G401.6 (cell line): ENCODE measurements at regions not wholly inside any gene's neighbourhood (a gene's known extent, or its start where the extent isn't known, plus 50 kb on each side); places are given as distances from the start of the nearest gene placed in this dataset.

Source experiments
- FAIRE-seq: peaks from 2 replicates; lab custom pipeline; 2012; peaks lifted over from hg19 to GRCh38; lab: Jason Lieb, UNC

DNA sequence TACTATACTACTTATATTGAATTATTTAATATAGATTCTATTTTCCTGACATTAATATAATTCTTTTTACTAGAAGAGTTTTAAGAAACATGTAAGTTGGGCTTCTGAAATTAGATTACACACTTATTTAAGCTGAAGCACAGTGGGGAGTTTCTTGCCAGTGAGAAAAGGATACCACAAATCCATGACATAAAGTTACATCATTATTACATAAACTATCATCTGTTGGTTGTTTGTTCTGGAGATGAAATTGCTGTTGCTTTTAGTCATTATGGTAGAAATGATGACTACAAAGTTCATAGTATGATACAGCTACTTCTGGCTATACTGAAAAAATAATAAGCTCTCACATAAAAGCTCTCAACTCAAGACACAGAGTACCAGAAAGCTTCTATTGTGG lies 880.4 kb downstream of the PCDH18 start:
- no peak for FAIRE-seq

DNA sequence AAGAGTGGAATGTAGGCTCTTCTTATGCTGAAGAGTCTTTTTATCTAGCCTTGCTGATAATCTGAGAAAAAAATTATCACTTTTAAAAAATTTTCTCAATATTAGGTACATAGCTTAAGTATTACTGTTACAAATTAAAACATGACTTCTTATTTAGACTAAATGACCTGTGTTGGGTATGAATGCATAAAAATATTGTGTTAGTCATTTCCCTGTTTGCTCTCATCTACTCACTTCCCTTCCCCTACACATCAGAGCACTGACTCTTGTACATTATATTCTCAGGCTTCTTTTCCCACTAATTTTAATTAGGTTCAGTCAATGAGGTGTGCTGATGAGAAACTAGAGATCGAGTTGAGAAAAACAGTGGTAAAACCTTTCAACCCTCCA lies 881.0 kb downstream of the PCDH18 start:
- no peak for FAIRE-seq

- FAIRE-seq, result no peak
Observed at GRCh38 chr4:136650541-136651277, 881.6 kb downstream of the PCDH18 start.

- FAIRE-seq, result no peak
Observed at GRCh38 chr4:136644279-136644678, 888.0 kb downstream of the PCDH18 start.

DNA sequence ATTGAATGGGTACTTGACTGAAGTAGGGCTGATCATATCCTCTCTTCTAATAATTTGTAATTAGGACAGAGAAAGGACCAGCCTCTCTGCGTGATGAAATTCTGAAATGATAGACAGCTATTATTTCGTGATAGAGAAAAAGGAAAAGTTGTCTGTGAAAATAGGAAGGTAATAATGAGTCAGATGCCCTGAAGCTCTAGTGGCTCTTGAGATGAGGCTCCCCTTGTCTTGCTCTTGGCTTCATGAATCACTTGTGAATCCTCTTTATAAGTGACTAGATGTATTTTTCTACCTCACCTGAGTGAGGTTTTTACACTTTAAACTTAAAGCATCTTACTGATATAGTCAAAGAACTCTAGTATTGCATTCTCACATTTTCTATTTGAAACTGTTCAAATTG lies 888.9 kb downstream of the PCDH18 start:
- no peak for FAIRE-seq

DNA sequence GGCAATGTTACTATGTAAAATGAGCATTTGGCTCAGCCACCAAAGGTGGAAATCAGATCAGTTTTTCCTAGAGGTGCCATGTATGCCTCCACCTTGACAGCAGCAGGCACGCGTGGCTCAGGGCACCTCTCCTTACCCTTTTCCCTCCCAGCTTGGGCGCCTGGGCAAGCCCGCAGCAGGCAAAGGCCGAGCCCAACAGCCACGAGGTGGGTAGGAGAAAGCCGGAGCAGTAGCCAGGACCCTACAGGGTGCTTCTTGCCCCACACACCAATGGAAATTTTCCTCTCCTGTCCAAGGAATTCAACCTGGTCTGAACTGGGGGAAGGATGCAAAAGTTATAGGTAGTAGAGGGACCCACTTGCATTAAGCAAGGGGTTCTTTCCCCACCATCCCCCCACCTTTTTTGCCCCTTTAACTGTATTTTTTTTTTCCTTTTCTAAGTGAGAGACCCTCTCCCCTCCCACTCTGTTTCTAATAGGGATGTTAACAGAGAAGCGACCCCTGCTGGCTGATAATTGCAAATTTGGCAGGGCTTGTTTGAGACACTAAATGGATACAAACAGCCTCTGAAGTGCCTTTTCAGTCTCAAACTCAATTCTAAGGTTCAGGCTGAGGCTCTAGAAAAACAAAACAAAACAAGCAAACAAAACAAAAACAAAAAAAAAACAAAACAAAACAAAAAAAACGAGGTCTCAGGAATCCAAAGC lies 895.1 kb downstream of the PCDH18 start:
- no peak for FAIRE-seq

DNA sequence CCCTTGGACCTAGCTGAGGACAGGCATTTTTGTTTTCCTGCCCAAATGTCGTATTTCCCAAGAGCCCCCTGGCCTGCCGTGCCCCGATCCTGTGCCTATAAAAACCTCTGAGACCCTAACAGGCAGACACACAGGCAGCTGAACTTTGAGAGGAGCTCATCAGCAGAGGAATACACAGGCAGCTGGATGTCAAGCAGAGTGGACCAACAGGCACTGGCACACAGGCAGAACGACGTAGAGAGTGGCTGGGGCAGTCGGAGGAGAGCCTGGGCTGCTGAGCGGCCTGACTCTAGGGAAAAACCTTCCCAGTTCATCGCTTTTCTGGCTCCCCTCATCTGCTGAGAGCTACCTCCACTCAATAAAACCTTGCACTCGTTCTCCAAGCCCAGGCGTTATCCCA lies 896.1 kb downstream of the PCDH18 start:
- no peak for FAIRE-seq

GRCh38 chr4:136634121-136634520 lies 898.2 kb downstream of the PCDH18 start:
- no peak for FAIRE-seq

DNA sequence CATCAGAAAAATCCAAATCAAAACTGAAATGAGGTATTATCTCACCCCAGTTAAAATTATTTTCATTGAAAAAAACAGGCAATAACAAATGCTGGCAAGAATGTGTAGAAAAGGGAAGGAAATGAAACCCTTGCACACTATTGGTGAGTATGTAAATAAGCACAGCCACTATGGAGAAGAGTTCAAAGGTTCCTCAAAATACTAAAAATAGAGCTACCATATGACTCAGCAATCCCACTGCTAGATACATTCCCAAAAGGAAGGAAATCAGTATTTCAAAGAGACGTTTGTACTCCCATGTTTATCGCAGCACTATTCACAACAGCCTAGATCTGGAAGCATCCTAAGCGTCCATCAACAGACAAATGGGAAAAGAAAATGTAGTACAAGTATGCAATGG lies 932.4 kb downstream of the PCDH18 start:
- no peak for FAIRE-seq

- FAIRE-seq, result no peak
Observed at GRCh38 chr4:136590440-136590839, 941.9 kb downstream of the PCDH18 start.

DNA sequence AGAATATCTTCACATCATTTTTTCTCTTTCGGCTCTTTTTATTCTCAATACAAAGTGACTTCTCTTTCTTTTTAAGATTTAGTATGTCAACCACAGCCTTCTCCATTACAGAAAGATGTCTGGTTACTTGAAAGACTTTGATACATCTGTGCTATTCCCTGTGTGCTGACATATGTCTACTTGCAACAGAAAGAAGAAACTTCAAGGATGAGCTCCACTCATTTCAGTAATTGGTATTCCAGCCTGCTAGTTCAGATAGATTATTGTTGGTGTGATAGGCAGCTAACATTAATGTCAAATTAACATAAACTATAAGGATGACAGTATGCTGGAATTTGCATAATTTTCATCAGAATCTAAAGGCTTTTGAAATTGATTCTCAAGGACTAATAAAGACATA lies 948.7 kb downstream of the PCDH18 start:
- no peak for FAIRE-seq

- FAIRE-seq, result no peak
Observed at GRCh38 chr4:136581119-136581518, 951.2 kb downstream of the PCDH18 start.

GRCh38 chr4:136575146-136575545 lies 957.1 kb downstream of the PCDH18 start:
- FAIRE-seq, result no peak

- FAIRE-seq, result no peak
Observed at GRCh38 chr4:136573460-136573859, 958.8 kb downstream of the PCDH18 start.

- no peak for FAIRE-seq
Observed at GRCh38 chr4:136571315-136571714, 961.0 kb downstream of the PCDH18 start.

DNA sequence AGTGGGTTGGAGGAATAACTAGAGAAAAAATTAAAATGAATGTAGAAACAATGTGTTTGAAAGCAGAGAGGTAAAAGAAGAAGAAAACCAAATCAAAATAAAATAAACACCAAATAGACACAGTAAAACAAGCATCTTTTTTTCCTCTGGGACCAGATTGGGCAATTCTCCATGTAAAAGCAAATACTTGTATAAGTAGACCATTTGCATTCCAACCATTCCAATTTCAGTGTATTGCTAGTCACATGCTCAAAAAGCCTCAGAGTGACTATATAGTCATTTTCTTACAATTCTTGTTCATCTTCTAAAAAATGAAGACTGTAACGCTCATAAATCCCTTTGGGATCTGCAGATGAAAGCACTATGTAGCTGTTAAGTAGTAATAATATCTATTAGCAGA lies 969.5 kb downstream of the PCDH18 start:
- FAIRE-seq, result no peak

GRCh38 chr4:136558940-136559494 lies 973.3 kb downstream of the PCDH18 start:
- FAIRE-seq, result no peak

GRCh38 chr4:136557396-136557795 lies 974.9 kb downstream of the PCDH18 start:
- FAIRE-seq, result no peak

DNA sequence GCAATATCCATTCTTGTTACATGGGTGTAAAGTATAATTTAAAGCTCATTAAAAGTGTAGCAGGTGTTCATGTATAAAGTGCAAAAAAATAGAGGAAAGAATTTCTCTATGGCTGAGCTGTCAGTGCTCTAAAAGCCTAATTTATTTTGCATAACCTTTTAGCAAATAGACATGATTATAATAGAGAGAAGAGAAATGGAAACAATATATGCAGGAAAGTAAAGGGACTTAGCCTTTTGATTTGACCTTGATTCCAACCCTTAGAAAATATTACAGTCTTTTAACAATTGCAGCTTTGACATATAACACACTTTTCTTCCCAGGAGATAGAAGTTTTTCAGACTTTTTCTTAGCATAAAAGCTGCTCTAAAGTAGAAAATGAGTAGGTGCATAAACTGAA lies 978.3 kb downstream of the PCDH18 start:
- no peak for FAIRE-seq

DNA sequence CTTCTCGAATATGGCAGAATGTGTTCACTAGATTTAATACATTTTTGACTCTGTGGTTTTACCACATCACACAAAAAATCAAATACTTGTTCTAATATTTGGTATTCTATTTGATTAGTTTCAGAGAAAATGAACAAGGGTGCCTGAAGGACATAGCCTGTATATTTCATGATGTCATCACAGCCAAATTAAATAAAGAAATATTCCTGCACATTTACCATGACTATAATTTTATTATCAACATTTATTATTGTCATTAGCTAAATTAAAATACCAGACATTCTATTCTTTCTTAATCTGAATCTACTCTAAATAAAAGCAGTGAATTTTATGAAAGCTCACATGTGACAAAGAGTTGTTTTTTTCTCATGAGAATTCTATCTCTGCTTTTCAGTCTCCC lies 980.5 kb downstream of the PCDH18 start:
- FAIRE-seq, result no peak

- no peak for FAIRE-seq
Observed at GRCh38 chr4:136540747-136541146, 991.5 kb downstream of the PCDH18 start.

DNA sequence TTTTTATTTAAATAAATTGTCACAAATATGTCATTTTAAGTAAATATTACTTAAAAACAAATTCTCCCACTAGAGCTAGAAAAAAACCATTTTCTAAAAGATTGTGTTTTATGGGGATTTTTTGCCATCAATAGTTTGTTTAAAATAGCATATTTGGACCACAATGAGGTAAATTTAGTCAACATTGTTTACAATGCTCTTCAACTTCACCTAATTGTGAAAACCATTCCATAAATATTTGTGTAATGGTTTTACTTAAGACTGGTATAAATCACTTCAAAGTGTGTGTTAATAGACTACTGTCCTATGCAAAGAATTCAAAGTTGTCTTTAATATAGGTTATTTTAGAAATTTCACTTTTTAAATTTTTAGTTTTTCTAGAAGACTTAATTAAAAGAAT lies 1004.2 kb downstream of the PCDH18 start:
- FAIRE-seq, result no peak

- FAIRE-seq, result no peak
Observed at GRCh38 chr4:136526517-136526916, 1005.8 kb downstream of the PCDH18 start.

- no peak for FAIRE-seq
Observed at GRCh38 chr4:136524039-136524438, 1008.3 kb downstream of the PCDH18 start.
